ENCODE measurements at regions not wholly inside any gene's neighbourhood (a gene's known extent, or its start where the extent isn't known, plus 50 kb on each side); places are given as distances from the start of the nearest gene placed in this dataset.
"Not testable (repeated sequence)": the region's sequence is repeated elsewhere in the genome, so short reads cannot be mapped to it uniquely, and the experiment has no call there.

- no peaks in the 10 kb centered on the region for H3K9me3 Mint-ChIP-seq
- H3K4me3 Mint-ChIP-seq, result no peak overlapping the region
- H3K27ac Mint-ChIP-seq, result no peak overlapping the region
Measured at GRCh38 chr2:45103351-45104345, 94.4 kb upstream of the SIX2 start.

GRCh38 chr2:45102579-45103117 lies 93.4 kb upstream of the SIX2 start:
- Mint-ChIP-seq H3K4me1 (ENCODE audit: low read depth) (peaks cover 4% of the 10 kb centered on the region), H3K9me3 (no peaks in the 10 kb centered on the region), H3K4me3 (no peak overlapping the region), H3K27me3 (ENCODE audit: low read depth) (peaks cover 20% of the 10 kb centered on the region), H3K36me3 (ENCODE audit: low read depth) (no peaks in the 10 kb centered on the region), H3K27ac (no peak overlapping the region)
- DNase-seq (ENCODE audit: low spot score), result no peak

More at GRCh38 chr2:45103351-45104345, 94.4 kb upstream of the SIX2 start:
- Mint-ChIP-seq H3K4me1 (ENCODE audit: low read depth) (peaks cover 12% of the 10 kb centered on the region), H3K36me3 (ENCODE audit: low read depth) (no peaks in the 10 kb centered on the region), H3K27me3 (ENCODE audit: low read depth) (peaks cover 19% of the 10 kb centered on the region)
- no peak for DNase-seq (ENCODE audit: low spot score)

GRCh38 chr2:45102141-45102540 lies 92.9 kb upstream of the SIX2 start:
- Mint-ChIP-seq H3K27me3 (ENCODE audit: low read depth) (peaks cover 24% of the 10 kb centered on the region), H3K4me1 (ENCODE audit: low read depth) (peaks cover 4% of the 10 kb centered on the region), H3K4me3 (no peak overlapping the region), H3K36me3 (ENCODE audit: low read depth) (no peaks in the 10 kb centered on the region), H3K9me3 (no peaks in the 10 kb centered on the region), H3K27ac (no peak overlapping the region)
- no peak for DNase-seq (ENCODE audit: low spot score)

GRCh38 chr2:45096996-45097395 lies 87.7 kb upstream of the SIX2 start:
- H3K9me3 Mint-ChIP-seq, result no peaks in the 10 kb centered on the region
- no peak for DNase-seq (ENCODE audit: low spot score)
- no peak overlapping the region for H3K4me3 Mint-ChIP-seq

GRCh38 chr2:45096038-45096437 lies 86.8 kb upstream of the SIX2 start:
- not testable (repeated sequence) for DNase-seq (ENCODE audit: low spot score); H3K27ac Mint-ChIP-seq; H3K4me3 Mint-ChIP-seq; H3K4me1 Mint-ChIP-seq (ENCODE audit: low read depth); H3K9me3 Mint-ChIP-seq; H3K36me3 Mint-ChIP-seq (ENCODE audit: low read depth)
- peaks cover 15% of the 10 kb centered on the region for H3K27me3 Mint-ChIP-seq (ENCODE audit: low read depth)

More at GRCh38 chr2:45096996-45097395, 87.7 kb upstream of the SIX2 start:
- no peaks in the 10 kb centered on the region for H3K36me3 Mint-ChIP-seq (ENCODE audit: low read depth)
- peaks cover 15% of the 10 kb centered on the region for H3K27me3 Mint-ChIP-seq (ENCODE audit: low read depth)
- no peak overlapping the region for H3K27ac Mint-ChIP-seq
- no peaks in the 10 kb centered on the region for H3K4me1 Mint-ChIP-seq (ENCODE audit: low read depth)

- H3K27me3 Mint-ChIP-seq (ENCODE audit: low read depth), result peaks cover 11% of the 10 kb centered on the region
- H3K27ac Mint-ChIP-seq, result no peak overlapping the region
- H3K4me3 Mint-ChIP-seq, result no peak overlapping the region
- DNase-seq (ENCODE audit: low spot score), result no peak
- H3K4me1 Mint-ChIP-seq (ENCODE audit: low read depth), result no peaks in the 10 kb centered on the region
- H3K9me3 Mint-ChIP-seq, result no peaks in the 10 kb centered on the region
- no peaks in the 10 kb centered on the region for H3K36me3 Mint-ChIP-seq (ENCODE audit: low read depth)
Measured at GRCh38 chr2:45093663-45094062, 84.4 kb upstream of the SIX2 start.

GRCh38 chr2:45093181-45093580 lies 83.9 kb upstream of the SIX2 start:
- no peaks in the 10 kb centered on the region for H3K4me1 Mint-ChIP-seq (ENCODE audit: low read depth)
- no peak for DNase-seq (ENCODE audit: low spot score)
- H3K27me3 Mint-ChIP-seq (ENCODE audit: low read depth), result peaks cover 11% of the 10 kb centered on the region
- no peaks in the 10 kb centered on the region for H3K36me3 Mint-ChIP-seq (ENCODE audit: low read depth)
- no peaks in the 10 kb centered on the region for H3K9me3 Mint-ChIP-seq
- H3K4me3 Mint-ChIP-seq, result no peak overlapping the region
- no peak overlapping the region for H3K27ac Mint-ChIP-seq

- H3K36me3 Mint-ChIP-seq (ENCODE audit: low read depth), result no peaks in the 10 kb centered on the region
- no peaks in the 10 kb centered on the region for H3K9me3 Mint-ChIP-seq
- no peaks in the 10 kb centered on the region for H3K4me1 Mint-ChIP-seq (ENCODE audit: low read depth)
- no peak for DNase-seq (ENCODE audit: low spot score)
- no peak overlapping the region for H3K4me3 Mint-ChIP-seq
- H3K27ac Mint-ChIP-seq, result no peak overlapping the region
- H3K27me3 Mint-ChIP-seq (ENCODE audit: low read depth), result peaks cover 6% of the 10 kb centered on the region
Measured at GRCh38 chr2:45089554-45090261, 80.5 kb upstream of the SIX2 start.

- DNase-seq (ENCODE audit: low spot score), result no peak
- H3K27ac Mint-ChIP-seq, result no peak overlapping the region
- no peak overlapping the region for H3K4me3 Mint-ChIP-seq
- no peaks in the 10 kb centered on the region for H3K36me3 Mint-ChIP-seq (ENCODE audit: low read depth)
- no peaks in the 10 kb centered on the region for H3K9me3 Mint-ChIP-seq
- H3K27me3 Mint-ChIP-seq (ENCODE audit: low read depth), result no peaks in the 10 kb centered on the region
- H3K4me1 Mint-ChIP-seq (ENCODE audit: low read depth), result no peaks in the 10 kb centered on the region
Measured at GRCh38 chr2:45085487-45085886, 76.2 kb upstream of the SIX2 start.

GRCh38 chr2:45084361-45085020 lies 75.2 kb upstream of the SIX2 start:
- DNase-seq (ENCODE audit: low spot score), result no peak
- H3K4me3 Mint-ChIP-seq, result no peak overlapping the region
- H3K36me3 Mint-ChIP-seq (ENCODE audit: low read depth), result no peaks in the 10 kb centered on the region
- H3K27me3 Mint-ChIP-seq (ENCODE audit: low read depth), result no peaks in the 10 kb centered on the region
- no peaks in the 10 kb centered on the region for H3K4me1 Mint-ChIP-seq (ENCODE audit: low read depth)
- H3K27ac Mint-ChIP-seq, result no peak overlapping the region
- no peaks in the 10 kb centered on the region for H3K9me3 Mint-ChIP-seq

GRCh38 chr2:45083175-45083574 lies 73.9 kb upstream of the SIX2 start:
- no peak for DNase-seq (ENCODE audit: low spot score)
- Mint-ChIP-seq H3K4me3 (no peak overlapping the region), H3K27me3 (ENCODE audit: low read depth) (no peaks in the 10 kb centered on the region), H3K36me3 (ENCODE audit: low read depth) (no peaks in the 10 kb centered on the region), H3K4me1 (ENCODE audit: low read depth) (no peaks in the 10 kb centered on the region), H3K9me3 (no peaks in the 10 kb centered on the region), H3K27ac (no peak overlapping the region)

GRCh38 chr2:45074713-45075112 lies 65.5 kb upstream of the SIX2 start:
- no peaks in the 10 kb centered on the region for H3K9me3 Mint-ChIP-seq
- H3K36me3 Mint-ChIP-seq (ENCODE audit: low read depth), result no peaks in the 10 kb centered on the region
- H3K27me3 Mint-ChIP-seq (ENCODE audit: low read depth), result peaks cover 9% of the 10 kb centered on the region
- H3K4me1 Mint-ChIP-seq (ENCODE audit: low read depth), result no peaks in the 10 kb centered on the region
- H3K27ac Mint-ChIP-seq, result no peak overlapping the region
- H3K4me3 Mint-ChIP-seq, result no peak overlapping the region
- no peak for DNase-seq (ENCODE audit: low spot score)

- Mint-ChIP-seq H3K36me3 (ENCODE audit: low read depth) (no peaks in the 10 kb centered on the region), H3K27me3 (ENCODE audit: low read depth) (peaks cover 9% of the 10 kb centered on the region), H3K27ac (no peak overlapping the region), H3K9me3 (no peaks in the 10 kb centered on the region), H3K4me1 (ENCODE audit: low read depth) (no peaks in the 10 kb centered on the region), H3K4me3 (no peak overlapping the region)
- DNase-seq (ENCODE audit: low spot score), result no peak
Measured at GRCh38 chr2:45072862-45073237, 63.6 kb upstream of the SIX2 start.
